HG02938 (cell line): ENCODE measurements at regions not wholly inside any gene's neighbourhood (a gene's known extent, or its start where the extent isn't known, plus 50 kb on each side); places are given as distances from the start of the nearest gene placed in this dataset.

Experiments used
- ATAC-seq: cut with Tn5 transposase; IDR thresholded peaks from one replicate; pipeline ENCODE4 v1.9.1; 2021; ENCODE audit warnings: mild to moderate bottlenecking, moderate library complexity; ENCODE audit not compliant: unreplicated experiment

DNA sequence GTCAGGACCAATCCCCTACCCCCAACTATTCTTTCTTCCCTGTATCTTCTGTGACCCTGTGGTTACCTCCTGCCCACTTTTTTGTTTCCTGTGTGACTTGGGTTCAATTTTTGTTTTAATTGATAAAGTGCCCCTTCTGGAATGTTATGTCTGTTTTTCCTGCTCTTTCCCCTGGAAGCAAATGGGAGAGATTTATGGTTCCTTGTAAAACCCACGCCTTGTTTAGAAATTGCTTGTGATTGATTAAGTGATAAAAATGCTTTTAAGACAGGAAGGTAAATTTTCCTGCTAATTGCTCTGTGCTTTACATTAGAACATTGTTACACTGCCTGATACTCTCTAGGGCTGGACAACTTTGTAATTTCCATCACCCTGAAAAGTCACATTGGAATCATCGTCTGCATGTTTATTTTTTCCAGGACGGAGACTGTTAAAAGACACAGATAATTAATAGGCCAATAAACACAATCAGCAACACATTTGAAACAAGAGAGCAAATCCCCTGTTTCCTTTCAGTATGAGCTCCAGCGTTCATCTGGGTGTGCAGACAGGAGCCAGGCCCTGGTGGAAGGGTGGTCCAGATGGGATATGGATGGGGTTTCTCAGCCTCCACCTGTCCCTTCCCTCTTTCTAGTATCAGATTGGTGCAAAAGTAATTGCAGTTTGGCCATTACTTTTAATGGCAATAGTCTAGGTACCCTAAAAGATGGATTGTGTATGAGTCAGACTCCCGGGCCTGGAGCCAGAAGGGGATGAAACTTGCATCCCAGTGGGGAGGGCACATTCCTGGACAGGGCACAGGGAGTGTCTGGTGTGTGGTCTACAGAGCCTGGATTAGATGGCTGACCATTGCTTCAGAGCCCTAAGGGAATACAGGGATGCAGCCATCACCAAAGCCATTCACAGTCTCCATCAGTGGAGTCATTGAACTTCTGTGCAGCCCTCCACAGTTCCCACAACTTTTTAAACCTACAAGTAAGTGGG, 58.1 kb upstream of the AGBL1 start:
- no peak for ATAC-seq

DNA sequence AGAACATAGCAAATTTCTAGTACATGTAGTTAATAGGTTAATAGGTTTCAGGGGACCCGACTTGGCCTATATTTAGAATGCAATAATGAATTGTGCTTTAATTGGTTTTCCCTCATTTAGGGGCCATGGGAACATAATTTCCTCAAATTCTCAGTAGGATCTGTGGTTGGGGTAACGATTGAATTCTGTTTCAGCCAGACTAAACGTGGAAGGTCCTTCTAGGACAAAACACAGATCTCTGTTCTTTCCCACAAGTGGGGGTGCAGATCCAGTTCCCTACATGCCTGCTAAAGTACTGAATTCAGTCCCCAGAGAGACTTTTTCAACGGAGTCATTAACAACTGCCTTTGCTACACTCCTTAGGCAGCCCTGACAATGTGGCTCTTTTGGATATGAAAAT, 50.7 kb upstream of the AGBL1 start:
- ATAC-seq: no peak
